ACHN (cell line): ENCODE measurements at regions not wholly inside any gene's neighbourhood (a gene's known extent, or its start where the extent isn't known, plus 50 kb on each side); places are given as distances from the start of the nearest gene placed in this dataset.
A peak's percentile ranks its signal among the peaks of the same experiment; 100 is the strongest.
"Not testable (repeated sequence)": the region's sequence is repeated elsewhere in the genome, so short reads cannot be mapped to it uniquely, and the experiment has no call there.

ENCODE experiments used
- DNase-seq: peaks from one replicate; pipeline ENCODE4 v3.0.0-alpha.2; 2015
- in situ Hi-C: cut with HindIII; loops from 2 replicates; pipeline ENCODE4 v1.10.0; 2017; ENCODE audit warnings: low sequenced_read_pairs, low pct_ligation_motif_present, low pct_unique_long_range_greater_than_20kb

DNA sequence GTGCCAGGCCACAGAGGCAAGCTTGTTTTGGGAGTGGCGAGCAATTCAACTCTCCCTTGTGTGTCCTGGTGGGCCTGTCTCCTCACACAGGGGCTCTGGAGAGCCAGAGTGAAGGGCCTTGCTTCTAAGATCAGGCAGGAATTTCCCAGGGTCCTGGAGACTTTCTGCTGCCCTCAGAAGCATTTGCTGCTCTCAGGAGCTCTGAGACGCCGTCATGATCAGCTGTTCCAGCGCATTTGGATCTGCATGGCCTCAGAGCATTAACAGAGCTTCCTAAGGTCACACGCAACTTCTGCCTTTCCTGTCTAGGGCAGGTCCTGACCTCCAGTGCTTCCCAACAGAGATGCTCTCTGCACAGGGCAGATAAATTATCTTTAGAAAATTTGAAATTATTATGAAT lies 52.2 kb upstream of the C10orf90 start:
- in situ Hi-C loops = no loop called here
- no peak for DNase-seq

- no peak for DNase-seq
- in situ Hi-C loops = no loop called here
Observed at GRCh38 chr10:126723226-126723625, 52.7 kb upstream of the C10orf90 start.

- DNase-seq = no peak
- in situ Hi-C loops = no loop called here
Observed at GRCh38 chr10:126729314-126729870, 58.9 kb upstream of the C10orf90 start.

DNA sequence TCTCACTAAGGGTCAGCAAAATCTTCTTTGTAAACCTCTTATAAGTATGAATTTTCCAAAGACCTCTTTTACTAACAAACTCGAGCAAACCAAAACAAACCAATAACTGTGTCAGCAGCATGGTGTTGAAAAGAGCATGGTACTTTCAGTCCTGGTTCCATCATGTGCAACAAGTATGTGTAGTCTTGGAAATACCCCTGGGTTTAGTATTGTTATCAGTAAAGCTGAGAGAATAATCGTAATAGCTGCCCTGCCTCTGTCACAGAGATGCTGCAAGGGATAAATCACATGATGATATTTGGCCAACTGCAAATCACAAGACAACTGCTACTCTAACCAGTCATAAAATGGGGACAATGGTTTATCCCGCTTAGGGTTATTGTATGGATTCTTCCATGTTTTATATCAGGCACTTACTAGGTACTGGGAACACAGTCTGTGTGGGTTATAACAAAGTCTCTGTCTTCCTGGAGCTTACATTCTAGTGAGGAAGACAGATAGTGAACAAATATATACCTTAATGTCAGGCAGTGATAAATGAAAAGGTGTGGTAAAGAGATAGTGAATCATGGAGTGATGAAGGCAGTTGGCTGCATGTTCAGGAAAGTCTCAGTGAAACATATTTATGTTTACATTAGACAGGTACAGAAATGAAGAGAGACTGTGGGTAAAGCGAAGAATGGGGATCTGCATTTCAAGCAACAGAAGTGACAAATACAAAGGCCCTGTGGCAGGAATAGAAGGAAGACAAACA lies 60.5 kb upstream of the C10orf90 start:
- in situ Hi-C loops = no loop called here
- no peak for DNase-seq

- in situ Hi-C loops = no loop called here
- no peak for DNase-seq
Observed at GRCh38 chr10:126731610-126731990, 61.1 kb upstream of the C10orf90 start.

DNA sequence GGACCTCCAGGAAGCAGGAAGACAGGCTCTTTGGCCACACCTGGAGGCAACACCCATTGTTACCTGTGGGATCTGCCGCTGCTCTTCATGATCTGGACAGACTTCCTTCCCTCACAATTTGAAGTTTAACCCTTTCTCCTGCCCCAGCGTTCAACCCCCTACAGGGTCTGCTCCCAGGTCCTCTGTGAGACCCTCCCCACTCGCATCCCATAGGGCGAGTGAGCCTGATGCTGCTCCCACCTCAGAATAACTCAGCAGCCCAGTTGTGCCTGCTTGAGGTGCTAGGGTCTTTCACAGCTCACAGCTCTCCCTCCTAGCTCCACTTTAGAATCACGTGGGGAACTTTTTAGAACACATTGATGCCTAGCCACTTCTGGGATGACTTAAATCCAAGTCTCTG lies 61.8 kb upstream of the C10orf90 start:
- in situ Hi-C loops = no loop called here

GRCh38 chr10:126732868-126733267 lies 62.4 kb upstream of the C10orf90 start:
- DNase-seq = no peak
- in situ Hi-C loops = no loop called here

More for the DNA sequence above, 61.8 kb upstream of the C10orf90 start:
- no peak for DNase-seq

DNA sequence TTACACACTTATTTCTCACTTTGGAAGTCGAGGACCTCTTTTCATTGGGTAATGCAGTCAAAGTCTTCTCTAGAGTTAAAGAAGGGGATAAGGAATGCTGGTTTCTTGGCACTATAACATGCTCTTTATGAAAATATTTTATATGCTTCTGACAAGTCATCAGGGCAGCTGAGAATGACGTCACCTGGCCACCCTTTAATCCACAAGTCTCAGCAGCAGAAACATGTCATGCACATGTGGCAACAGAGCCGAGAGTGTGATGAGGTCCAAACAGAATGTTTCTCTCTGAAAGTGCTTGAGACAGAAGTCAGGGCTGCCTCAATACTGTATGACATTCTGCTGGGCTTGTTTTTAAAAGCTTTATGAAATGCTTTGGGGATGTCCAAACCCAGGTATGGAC lies 63.5 kb upstream of the C10orf90 start:
- in situ Hi-C loops = no loop called here

GRCh38 chr10:126734967-126735366 lies 64.5 kb upstream of the C10orf90 start:
- in situ Hi-C loops = no loop called here
- no peak for DNase-seq

More for the DNA sequence above, 63.5 kb upstream of the C10orf90 start:
- no peak for DNase-seq

DNA sequence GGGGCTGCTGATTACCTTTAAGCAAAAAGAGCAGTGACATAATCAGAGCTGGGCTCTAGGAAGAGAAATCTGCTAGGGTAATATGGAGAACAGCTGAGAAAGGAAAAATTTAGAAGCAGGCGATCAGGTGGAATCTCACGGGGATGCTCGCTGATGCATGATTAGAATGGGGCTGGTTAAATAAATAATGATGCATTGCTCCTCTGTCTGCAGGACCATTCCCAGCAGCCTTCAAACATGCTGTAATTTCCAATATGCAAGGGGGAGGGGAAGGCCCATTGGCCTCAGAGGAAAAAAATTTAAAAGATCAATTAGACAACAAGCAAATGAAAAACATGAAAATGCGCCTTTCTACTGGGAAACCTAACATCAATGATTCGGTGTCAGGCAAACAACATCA lies 65.6 kb upstream of the C10orf90 start:
- no peak for DNase-seq
- in situ Hi-C loops = no loop called here

DNA sequence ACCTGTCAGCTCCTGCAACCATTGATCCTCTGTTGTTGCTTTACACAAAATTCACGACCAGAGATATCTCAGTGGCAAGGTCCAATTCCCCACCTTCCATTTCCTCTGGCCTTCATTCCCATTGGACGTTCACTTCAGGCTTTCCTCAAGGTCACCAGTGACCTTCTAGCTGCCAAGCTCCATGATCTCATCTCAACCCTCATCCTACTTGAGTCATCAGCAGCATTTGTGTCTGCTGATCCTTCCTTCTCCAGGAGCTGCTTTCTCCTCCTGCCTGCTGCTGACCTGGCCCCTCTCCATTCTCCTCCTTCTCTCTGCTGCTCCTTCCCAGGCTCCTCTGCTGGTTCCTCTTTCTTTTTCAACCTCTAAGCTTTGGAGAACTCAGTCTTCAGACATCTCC lies 66.2 kb upstream of the C10orf90 start:
- in situ Hi-C loops = no loop called here

DNA sequence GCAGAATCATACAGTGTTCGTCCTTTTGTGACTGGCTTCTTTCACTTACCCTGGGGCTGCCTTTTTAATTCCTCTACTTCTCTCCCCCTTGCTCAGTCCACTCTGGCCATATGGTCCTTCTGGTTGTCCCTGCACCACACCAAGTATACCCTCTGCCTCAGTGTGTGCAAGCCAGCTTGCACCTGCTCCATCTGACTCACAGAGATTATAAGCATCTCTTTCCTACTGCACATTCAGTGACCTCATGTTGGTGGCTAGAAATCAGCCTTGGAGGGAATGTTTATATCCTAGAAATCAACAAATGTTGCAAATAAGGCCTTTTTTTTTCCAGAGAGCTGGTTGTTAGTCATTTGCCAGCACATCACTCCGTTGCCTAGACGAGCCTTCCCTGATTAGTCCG lies 67.5 kb upstream of the C10orf90 start:
- DNase-seq = no peak
- in situ Hi-C loops = no loop called here

More for the DNA sequence above, 66.2 kb upstream of the C10orf90 start:
- no peak for DNase-seq

DNA sequence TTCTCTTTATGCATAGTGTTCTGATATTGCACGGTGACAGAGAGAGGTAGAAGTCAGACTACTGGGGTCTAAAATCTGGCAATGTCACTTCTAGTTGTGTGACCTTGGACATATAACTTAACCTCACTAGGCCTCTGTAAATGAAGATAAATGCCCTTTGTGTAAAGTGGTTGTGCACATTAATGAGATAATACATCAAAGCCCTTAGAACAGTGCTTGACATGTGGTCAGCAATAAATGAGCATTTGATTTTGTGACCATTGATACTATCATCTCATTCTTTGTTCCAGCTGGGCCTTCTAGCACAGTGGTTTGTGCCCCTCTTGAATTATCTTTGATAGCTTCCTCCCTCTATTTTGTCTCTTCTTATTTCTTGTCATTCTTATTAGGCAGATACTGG lies 74.1 kb upstream of the C10orf90 start:
- in situ Hi-C loops = no loop called here
- no peak for DNase-seq

GRCh38 chr10:126749015-126749655 lies 78.6 kb upstream of the C10orf90 start:
- in situ Hi-C loops = no loop called here
- DNase-seq = peak; percentile 67

GRCh38 chr10:126754966-126755365 lies 84.5 kb upstream of the C10orf90 start:
- in situ Hi-C loops = no loop called here
- no peak for DNase-seq

GRCh38 chr10:126758867-126759266 lies 88.4 kb upstream of the C10orf90 start:
- in situ Hi-C loops = no loop called here

DNA sequence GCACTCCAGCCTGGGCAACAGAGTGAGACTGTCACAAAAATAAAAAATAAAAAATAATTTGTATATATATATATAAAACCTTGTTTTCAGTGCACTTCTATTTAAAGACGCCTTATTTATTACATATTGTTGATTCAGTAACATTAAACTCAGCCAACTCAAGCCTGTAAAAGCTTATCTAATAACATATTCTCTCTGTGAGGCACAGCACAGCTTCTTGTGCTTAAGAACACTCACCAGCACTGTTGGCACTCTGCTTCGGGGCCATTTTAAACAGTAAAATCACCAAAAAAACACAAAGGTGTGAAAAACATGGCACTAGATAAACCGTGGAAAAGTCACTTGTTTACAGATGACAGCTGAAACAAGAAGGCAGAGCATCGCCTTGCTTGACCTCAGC lies 89.0 kb upstream of the C10orf90 start:
- in situ Hi-C loops = no loop called here
- DNase-seq = no peak

More at GRCh38 chr10:126758867-126759266, 88.4 kb upstream of the C10orf90 start:
- DNase-seq = no peak

DNA sequence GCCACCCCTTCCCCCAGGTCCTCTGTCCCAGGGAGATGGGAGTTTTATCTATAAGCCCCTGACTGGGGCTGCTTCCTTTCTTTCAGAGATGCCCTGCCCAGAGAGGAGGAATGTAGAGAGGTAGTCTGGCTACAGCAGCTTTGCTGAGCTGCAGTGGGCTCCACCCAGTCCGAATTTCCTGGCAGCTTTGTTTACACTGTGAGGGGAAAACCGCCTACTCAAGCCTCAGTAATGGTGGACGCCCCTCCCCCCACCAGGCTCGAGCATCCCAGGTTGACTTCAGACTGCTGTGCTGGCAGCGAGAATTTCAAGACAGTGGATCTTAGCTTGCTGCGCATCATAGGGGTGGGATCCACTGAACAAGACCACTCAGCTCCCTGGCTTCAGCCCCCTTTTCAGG lies 96.2 kb upstream of the C10orf90 start:
- DNase-seq, in situ Hi-C loops: not testable (repeated sequence)

GRCh38 chr10:126770809-126771208 lies 100.3 kb upstream of the C10orf90 start:
- no peak for DNase-seq
- in situ Hi-C loops = no loop called here

DNA sequence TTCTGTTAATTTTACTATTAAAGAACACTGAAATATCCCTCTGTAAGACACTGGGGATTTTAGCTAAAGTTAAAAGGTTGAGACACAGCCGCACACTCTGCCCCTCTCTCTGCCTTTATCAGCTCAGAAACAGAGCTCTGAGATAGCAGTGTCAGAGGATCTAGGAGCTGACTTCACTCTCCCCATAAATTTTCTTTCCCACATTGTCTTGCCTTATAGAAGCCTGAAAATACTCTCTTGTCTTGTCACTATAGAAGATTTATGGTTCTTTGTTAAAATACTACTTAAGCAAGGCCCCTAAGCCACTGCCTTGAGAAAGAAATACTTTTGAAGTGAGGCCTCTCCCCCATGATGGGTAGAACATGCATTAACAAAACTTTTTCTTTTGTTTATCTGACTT lies 105.7 kb upstream of the C10orf90 start:
- no peak for DNase-seq
- in situ Hi-C loops = no loop called here
